Osteocyte (in vitro differentiated cells): ENCODE measurements at regions not wholly inside any gene's neighbourhood (a gene's known extent, or its start where the extent isn't known, plus 50 kb on each side); places are given as distances from the start of the nearest gene placed in this dataset.

Experiments used
- DNase-seq: peaks from one replicate; pipeline ENCODE4 v3.0.0; 2021; ENCODE audit warnings: mixed read lengths; ENCODE audit not compliant: unreplicated experiment; ENCODE audit errors: extremely low spot score
- H3K27ac Mint-ChIP-seq: one replicate; pipeline ENCODE4 v1.8.0; 2021; ENCODE audit warnings: mild to moderate bottlenecking, mixed read lengths; ENCODE audit not compliant: unreplicated experiment
- H3K27me3 Mint-ChIP-seq: one replicate; pipeline ENCODE4 v1.8.0; 2021; ENCODE audit warnings: mixed read lengths; ENCODE audit not compliant: unreplicated experiment
- H3K36me3 Mint-ChIP-seq: one replicate; pipeline ENCODE4 v1.8.0; 2021; ENCODE audit warnings: mixed read lengths; ENCODE audit not compliant: unreplicated experiment
- H3K4me1 Mint-ChIP-seq: one replicate; pipeline ENCODE4 v1.8.0; 2021; ENCODE audit warnings: mixed read lengths; ENCODE audit not compliant: unreplicated experiment
- H3K4me3 Mint-ChIP-seq: one replicate; pipeline ENCODE4 v1.8.0; 2021; ENCODE audit warnings: mild to moderate bottlenecking, moderate library complexity, mixed read lengths; ENCODE audit not compliant: unreplicated experiment
- H3K9me3 Mint-ChIP-seq: one replicate; pipeline ENCODE4 v1.8.0; 2021; ENCODE audit warnings: mixed read lengths; ENCODE audit not compliant: unreplicated experiment
- CTCF ChIP-seq: fragments of 200-600 bp; sonication (generic); IDR thresholded peaks from 2 replicates; pipeline ENCODE4 v1.5.0; 2021; ENCODE audit warnings: antibody characterized with exemption, mild to moderate bottlenecking, moderate library complexity

GRCh38 chr11:134554106-134554505 lies 142.1 kb upstream of the B3GAT1 start:
- Mint-ChIP-seq H3K27me3 (peaks cover 2% of the 10 kb centered on the region), H3K36me3 (no peaks in the 10 kb centered on the region), H3K9me3 (no peaks in the 10 kb centered on the region), H3K27ac (no peak overlapping the region), H3K4me1 (no peaks in the 10 kb centered on the region), H3K4me3 (no peak overlapping the region)
- no peak for TF ChIP-seq CTCF
- DNase-seq: peak; percentile 44

- TF ChIP-seq CTCF: no peak
- peaks cover 2% of the 10 kb centered on the region for H3K27me3 Mint-ChIP-seq
- H3K4me3 Mint-ChIP-seq: no peak overlapping the region
- no peaks in the 10 kb centered on the region for H3K4me1 Mint-ChIP-seq
- H3K27ac Mint-ChIP-seq: no peak overlapping the region
- no peak for DNase-seq
- no peaks in the 10 kb centered on the region for H3K36me3 Mint-ChIP-seq
- H3K9me3 Mint-ChIP-seq: peaks cover 4% of the 10 kb centered on the region
These were observed 140.7 kb upstream of the B3GAT1 start for GRCh38 chr11:134552749-134553148.

GRCh38 chr11:134545521-134545920 lies 133.5 kb upstream of the B3GAT1 start:
- peaks cover 12% of the 10 kb centered on the region for H3K9me3 Mint-ChIP-seq
- H3K27me3 Mint-ChIP-seq: no peaks in the 10 kb centered on the region
- no peaks in the 10 kb centered on the region for H3K36me3 Mint-ChIP-seq
- peaks cover 6% of the 10 kb centered on the region for H3K4me1 Mint-ChIP-seq
- H3K27ac Mint-ChIP-seq: no peak overlapping the region
- DNase-seq: peak; percentile 49
- no peak overlapping the region for H3K4me3 Mint-ChIP-seq
- no peak for TF ChIP-seq CTCF

- Mint-ChIP-seq H3K27ac (no peak overlapping the region), H3K4me1 (peaks cover 6% of the 10 kb centered on the region), H3K4me3 (no peak overlapping the region), H3K9me3 (peaks cover 17% of the 10 kb centered on the region), H3K36me3 (no peaks in the 10 kb centered on the region), H3K27me3 (no peaks in the 10 kb centered on the region)
- no peak for TF ChIP-seq CTCF
- DNase-seq: peak; percentile 66
These were observed 132.2 kb upstream of the B3GAT1 start for GRCh38 chr11:134544095-134544815.

- Mint-ChIP-seq H3K36me3 (no peaks in the 10 kb centered on the region), H3K27me3 (no peaks in the 10 kb centered on the region), H3K4me3 (no peak overlapping the region), H3K9me3 (peaks cover 16% of the 10 kb centered on the region), H3K27ac (no peak overlapping the region), H3K4me1 (peaks cover 6% of the 10 kb centered on the region)
- DNase-seq: peak; percentile 59
- TF ChIP-seq CTCF: no peak
These were observed 131.6 kb upstream of the B3GAT1 start for GRCh38 chr11:134543645-134544044.
